Large intestine (tissue), 3 donors: ENCODE measurements at regions not wholly inside any gene's neighbourhood (a gene's known extent, or its start where the extent isn't known, plus 50 kb on each side); places are given as distances from the start of the nearest gene placed in this dataset.

Experiments
- DNase-seq, 2 donors: peaks; one replicate each; pipeline versions ENCODE4 v3.0.0 to v3.0.0-alpha.2; 2013
- H3K27ac ChIP-seq: one replicate; pipeline ENCODE4 v1.5.1; 2013; ENCODE audit warnings: low read length
- H3K27me3 ChIP-seq: 2 replicates; pipeline ENCODE4 v1.6.1; 2013; ENCODE audit warnings: low read length; ENCODE audit not compliant: control insufficient read depth, insufficient read depth
- H3K36me3 ChIP-seq: 2 replicates; pipeline ENCODE4 v1.6.1; 2013; ENCODE audit warnings: low read length; ENCODE audit not compliant: control insufficient read depth, insufficient read depth
- H3K4me1 ChIP-seq: one replicate; pipeline ENCODE4 v1.6.1; 2013; ENCODE audit warnings: low read length; ENCODE audit not compliant: control insufficient read depth, insufficient read depth
- H3K4me3 ChIP-seq: one replicate; pipeline ENCODE4 v1.5.1; 2013; ENCODE audit warnings: low read length
- H3K9me3 ChIP-seq: one replicate; pipeline ENCODE4 v1.6.1; 2013; ENCODE audit warnings: mild to moderate bottlenecking, low read depth, low read length, moderate library complexity; ENCODE audit not compliant: control insufficient read depth
- WGBS: methylation state at CpG from one replicate; pipeline ENCODE4 v1.1.5; 2013; ENCODE audit warnings: low lambda C conversion rate; ENCODE audit not compliant: insufficient coverage; 5-methylcytosine and 5-hydroxymethylcytosine counted together

DNA sequence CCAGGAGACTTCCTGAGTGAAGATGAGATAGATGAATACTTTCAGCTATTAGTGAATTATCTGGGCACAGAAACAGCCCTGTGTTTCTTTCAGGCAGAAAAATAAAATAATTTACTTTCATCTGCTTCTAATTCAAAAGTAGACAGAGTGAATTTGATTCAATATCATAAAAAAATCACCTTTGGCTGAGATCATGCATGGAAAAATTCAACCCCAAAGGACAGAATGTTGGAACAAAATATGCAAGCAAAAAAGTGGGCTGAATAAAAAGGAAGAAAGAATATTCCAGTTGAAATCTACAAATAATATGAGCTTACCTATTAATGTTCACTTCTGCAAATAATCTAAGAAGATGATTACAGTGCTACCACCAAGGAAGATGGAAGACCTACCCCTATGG lies 546.9 kb downstream of the TFAP2B start:
- H3K4me3 ChIP-seq: no peak overlapping the region
- H3K36me3 ChIP-seq: no peaks in the 10 kb centered on the region
- no peaks in the 10 kb centered on the region for H3K27me3 ChIP-seq
- no peaks in the 10 kb centered on the region for H3K9me3 ChIP-seq
- DNase-seq: no peak
- H3K27ac ChIP-seq: no peak overlapping the region
- H3K4me1 ChIP-seq: no peaks in the 10 kb centered on the region

DNA sequence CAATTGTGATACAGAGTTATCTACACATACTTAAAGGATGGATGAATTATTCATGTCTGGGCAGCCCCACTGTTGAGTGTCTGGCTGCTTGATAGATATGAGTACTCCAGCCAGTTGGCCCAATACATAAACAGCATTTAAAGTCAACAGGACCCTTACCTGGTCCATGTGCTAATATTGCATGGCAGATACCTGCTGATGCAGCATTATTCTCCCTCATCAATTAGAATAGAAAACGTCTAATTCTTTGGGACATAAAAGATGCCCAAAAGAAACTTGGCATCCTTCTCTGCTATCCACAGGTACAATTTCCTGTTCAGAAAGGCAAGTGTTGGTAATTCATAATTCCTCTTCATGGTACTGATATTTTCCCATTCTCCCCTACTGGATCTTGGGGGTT lies 550.8 kb downstream of the TFAP2B start:
- Histone ChIP-seq H3K9me3 (no peaks in the 10 kb centered on the region), H3K4me3 (no peak overlapping the region), H3K4me1 (no peaks in the 10 kb centered on the region), H3K27me3 (no peaks in the 10 kb centered on the region), H3K36me3 (no peaks in the 10 kb centered on the region), H3K27ac (no peak overlapping the region)
- no peak for DNase-seq
- WGBS: no CpG with 5 or more reads among the region's 1 CpG

DNA sequence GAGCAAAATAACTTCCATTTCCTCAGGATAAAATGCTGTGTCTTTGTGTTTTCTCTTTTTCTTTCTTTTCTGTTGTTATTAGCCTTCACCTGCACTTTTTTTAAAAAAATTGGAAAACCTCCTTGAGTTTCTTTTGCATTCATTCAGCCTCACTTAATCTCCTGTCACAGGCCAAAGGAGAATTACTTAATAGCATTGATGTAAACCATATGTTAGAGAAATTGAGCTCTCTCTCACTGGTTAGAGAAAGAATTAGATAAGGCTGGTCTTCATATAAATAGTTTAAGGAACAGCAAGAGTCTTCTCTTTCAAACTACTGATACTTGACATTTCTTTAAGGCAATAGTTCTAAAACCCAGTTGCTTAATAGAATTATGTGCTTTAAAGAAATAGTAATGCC lies 564.2 kb downstream of the TFAP2B start:
- Histone ChIP-seq H3K9me3 (no peaks in the 10 kb centered on the region), H3K4me1 (no peaks in the 10 kb centered on the region), H3K36me3 (no peaks in the 10 kb centered on the region), H3K4me3 (no peak overlapping the region), H3K27ac (no peak overlapping the region), H3K27me3 (no peaks in the 10 kb centered on the region)
- no peak for DNase-seq

DNA sequence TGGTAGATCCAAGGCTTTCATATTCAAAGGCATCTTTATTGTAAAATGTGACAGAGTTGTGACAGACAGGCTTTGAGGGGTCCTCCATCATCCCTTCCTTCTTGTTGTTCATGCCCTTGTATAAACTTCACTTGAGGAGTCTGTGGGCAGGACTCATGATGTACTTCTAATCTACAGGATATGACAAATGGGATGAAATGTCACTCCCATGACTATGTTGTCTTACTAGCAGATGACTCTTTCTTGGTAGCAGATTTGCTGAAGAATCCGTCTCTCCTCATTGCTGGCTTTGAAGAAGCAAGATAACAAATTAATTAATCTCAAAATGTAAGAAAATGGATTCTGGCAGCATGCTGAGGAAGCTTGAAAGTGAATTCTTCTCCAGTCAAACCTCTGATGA lies 566.1 kb downstream of the TFAP2B start:
- no peaks in the 10 kb centered on the region for H3K36me3 ChIP-seq
- WGBS: 86% methylated on average over 1 of the region's 1 CpG

DNA sequence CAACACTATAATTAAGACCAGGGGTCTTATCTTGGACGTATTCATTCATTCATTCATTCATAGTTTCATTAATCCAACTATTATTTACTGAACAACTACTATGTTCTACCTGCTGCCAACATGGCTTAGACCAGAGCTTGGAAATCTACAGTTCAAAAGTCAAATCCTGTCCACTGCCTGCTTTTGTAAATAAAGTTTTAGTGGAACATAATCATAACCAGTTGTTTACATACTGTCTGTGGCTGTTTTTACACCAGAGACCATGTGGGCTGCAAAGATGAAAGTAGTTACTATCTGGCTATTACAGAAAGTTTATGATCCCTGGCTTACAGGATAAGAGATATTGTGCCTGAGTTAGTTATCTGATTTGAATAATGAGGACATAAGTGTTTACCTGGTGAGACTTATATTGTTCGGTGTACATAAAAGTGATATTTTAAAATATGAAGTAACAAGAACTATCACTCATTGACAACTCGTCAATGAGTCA lies 567.7 kb downstream of the TFAP2B start:
- no peak overlapping the region for H3K27ac ChIP-seq
- H3K4me1 ChIP-seq: no peaks in the 10 kb centered on the region
- H3K27me3 ChIP-seq: no peaks in the 10 kb centered on the region
- H3K4me3 ChIP-seq: no peak overlapping the region
- H3K9me3 ChIP-seq: no peaks in the 10 kb centered on the region
- WGBS: no CpG with 5 or more reads among the region's 3 CpGs
- no peaks in the 10 kb centered on the region for H3K36me3 ChIP-seq
- no peak for DNase-seq

More for the DNA sequence above, 566.1 kb downstream of the TFAP2B start:
- Histone ChIP-seq H3K4me3 (no peak overlapping the region), H3K27ac (no peak overlapping the region), H3K9me3 (no peaks in the 10 kb centered on the region), H3K4me1 (no peaks in the 10 kb centered on the region), H3K27me3 (no peaks in the 10 kb centered on the region)
- DNase-seq: no peak

DNA sequence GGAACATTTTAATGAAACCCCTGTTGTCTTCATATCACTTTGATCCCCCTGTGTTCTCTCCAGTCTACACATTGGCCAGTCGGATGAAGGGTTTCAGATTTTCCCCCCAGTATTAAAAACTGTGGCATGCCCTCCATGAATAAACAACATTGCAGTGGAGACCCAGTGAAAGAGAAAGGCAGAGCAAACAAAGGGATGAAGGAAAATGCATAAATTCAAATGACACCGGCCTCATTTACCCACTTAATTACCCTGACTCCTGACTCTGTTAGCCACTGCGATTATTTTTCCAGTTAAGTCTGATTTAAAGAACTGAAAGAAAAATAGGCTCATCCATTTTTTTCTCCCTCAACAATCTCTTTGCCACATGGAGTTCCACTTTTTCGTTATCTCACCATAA lies 569.2 kb downstream of the TFAP2B start:
- Histone ChIP-seq H3K4me3 (no peak overlapping the region), H3K9me3 (no peaks in the 10 kb centered on the region), H3K27me3 (no peaks in the 10 kb centered on the region), H3K27ac (no peak overlapping the region), H3K4me1 (no peaks in the 10 kb centered on the region), H3K36me3 (no peaks in the 10 kb centered on the region)
- no peak for DNase-seq
- 83% methylated on average over 2 of the region's 4 CpGs for WGBS

DNA sequence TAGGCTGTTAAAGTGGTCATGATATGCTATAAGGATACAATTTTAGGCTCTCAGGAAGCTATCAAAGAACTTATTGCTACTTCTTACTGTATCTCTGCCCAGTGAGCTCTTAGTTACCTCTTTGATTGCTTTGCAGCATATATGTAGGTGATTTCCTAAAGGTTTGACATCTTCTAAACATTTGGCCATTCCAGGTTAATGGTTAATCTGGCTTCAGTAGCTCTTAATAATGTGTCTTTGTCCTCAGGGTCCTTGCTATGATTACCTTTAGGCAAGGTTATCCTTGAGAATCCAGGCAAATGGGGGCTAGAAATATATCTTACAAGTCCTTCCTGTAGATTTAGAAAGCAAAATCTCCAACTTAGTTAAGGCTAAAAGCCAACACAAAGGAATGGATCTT lies 575.4 kb downstream of the TFAP2B start:
- Histone ChIP-seq H3K36me3 (no peaks in the 10 kb centered on the region), H3K27ac (no peak overlapping the region), H3K4me1 (no peaks in the 10 kb centered on the region), H3K9me3 (no peaks in the 10 kb centered on the region), H3K27me3 (no peaks in the 10 kb centered on the region), H3K4me3 (no peak overlapping the region)
- no peak for DNase-seq

DNA sequence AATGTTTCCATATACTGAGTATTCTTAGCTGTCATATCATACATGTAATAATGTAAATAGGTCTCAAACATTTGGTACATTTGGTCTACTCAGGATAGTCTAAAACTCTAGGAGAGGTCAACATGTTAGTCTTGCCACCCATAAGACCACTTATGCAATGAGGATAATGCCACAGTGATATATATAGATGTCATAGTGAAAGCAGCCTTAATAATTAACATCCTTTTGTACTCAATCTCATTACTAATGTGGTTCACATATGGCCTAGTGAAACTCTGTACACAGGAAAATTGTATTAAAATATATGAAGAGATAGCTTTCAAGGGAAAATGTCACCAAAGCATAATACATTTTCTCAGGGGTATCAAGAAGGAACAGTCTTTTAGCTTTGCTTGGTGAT lies 577.9 kb downstream of the TFAP2B start:
- no peak for DNase-seq
- no peak overlapping the region for H3K4me3 ChIP-seq
- no peaks in the 10 kb centered on the region for H3K36me3 ChIP-seq
- no peak overlapping the region for H3K27ac ChIP-seq
- no peaks in the 10 kb centered on the region for H3K27me3 ChIP-seq
- no peaks in the 10 kb centered on the region for H3K4me1 ChIP-seq
- H3K9me3 ChIP-seq: no peaks in the 10 kb centered on the region

DNA sequence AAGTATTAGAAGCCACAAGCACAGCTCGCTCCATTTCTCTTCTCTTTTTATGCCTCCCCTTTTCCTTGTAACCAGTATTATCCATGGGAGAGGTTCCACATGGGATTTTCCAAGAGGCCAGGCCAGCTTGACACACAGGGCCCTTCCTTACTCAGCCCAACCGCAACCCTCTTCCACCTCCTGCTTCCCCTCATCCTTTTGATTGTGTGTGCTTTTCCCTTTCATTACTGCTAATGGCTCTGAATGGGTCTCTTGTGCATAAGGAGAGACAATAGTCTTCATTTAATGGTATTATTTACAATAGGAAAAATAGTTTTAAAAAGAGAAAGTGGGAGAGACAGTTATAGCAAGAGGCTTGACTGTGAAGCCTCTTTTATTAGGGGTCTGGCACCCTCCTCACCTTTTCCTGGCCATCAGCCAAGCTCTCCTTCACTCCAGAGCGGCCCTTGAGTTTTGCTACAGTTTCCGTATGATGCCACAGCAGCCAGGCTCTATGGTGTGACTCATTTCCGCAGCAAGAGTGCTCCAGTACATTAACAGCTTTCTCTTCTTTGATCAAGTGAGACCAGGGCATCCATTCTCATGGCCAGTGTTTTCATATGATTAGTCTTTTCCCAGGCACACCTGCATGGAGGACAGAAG lies 579.5 kb downstream of the TFAP2B start:
- DNase-seq: no peak
- WGBS: 70% methylated on average over 2 of the region's 5 CpGs
- no peaks in the 10 kb centered on the region for H3K9me3 ChIP-seq

DNA sequence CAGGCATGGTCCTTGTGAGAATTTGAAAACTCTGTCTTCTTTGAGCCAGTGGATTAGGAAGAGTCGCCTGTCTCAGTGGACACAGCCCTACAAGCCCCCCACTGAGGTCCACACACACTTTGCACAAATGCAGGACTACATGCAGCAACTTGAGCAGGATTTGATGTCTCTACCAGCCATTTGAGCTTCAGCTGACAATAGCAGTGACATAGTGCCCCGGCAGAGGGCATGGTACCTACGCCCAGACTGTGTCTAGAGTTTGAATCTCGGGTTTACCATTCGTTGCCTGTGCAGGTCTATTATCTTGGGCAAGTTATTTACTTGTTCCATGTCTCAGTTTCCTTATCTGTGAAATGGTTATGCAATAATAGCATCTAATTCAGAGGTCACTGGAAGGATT lies 580.1 kb downstream of the TFAP2B start:
- Histone ChIP-seq H3K4me1 (no peaks in the 10 kb centered on the region), H3K4me3 (no peak overlapping the region), H3K36me3 (no peaks in the 10 kb centered on the region), H3K27ac (no peak overlapping the region), H3K9me3 (no peaks in the 10 kb centered on the region), H3K27me3 (no peaks in the 10 kb centered on the region)
- no peak for DNase-seq
- no CpG with 5 or more reads among the region's 5 CpGs for WGBS

More for the DNA sequence above, 579.5 kb downstream of the TFAP2B start:
- no peaks in the 10 kb centered on the region for H3K27me3 ChIP-seq
- H3K36me3 ChIP-seq: no peaks in the 10 kb centered on the region
- no peaks in the 10 kb centered on the region for H3K4me1 ChIP-seq
- no peak overlapping the region for H3K4me3 ChIP-seq
- no peak overlapping the region for H3K27ac ChIP-seq

DNA sequence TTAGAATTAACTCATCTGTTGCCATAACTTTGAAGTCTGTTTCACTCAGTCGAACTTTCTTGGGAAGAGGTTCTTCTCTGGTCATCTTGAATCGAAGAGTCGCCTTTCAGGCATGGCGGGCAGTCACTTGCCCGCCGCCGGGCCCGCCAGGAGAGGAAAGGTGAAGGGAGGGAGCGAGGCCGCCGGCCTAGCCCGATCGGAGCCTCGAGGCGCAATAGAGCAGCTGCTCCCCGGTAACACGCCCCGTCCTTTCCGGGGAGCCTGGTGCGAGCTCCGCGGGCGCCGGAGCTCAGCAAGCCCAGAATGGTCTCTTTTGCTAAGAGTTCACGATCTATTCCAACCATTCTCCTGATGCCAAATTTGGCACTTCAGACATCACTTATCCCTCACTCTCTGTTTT lies 591.8 kb downstream of the TFAP2B start:
- no peak for DNase-seq
- H3K27me3 ChIP-seq: no peaks in the 10 kb centered on the region
- peaks cover 3% of the 10 kb centered on the region for H3K9me3 ChIP-seq
- H3K36me3 ChIP-seq: no peaks in the 10 kb centered on the region
- H3K4me3 ChIP-seq: no peak overlapping the region
- no CpG with 5 or more reads among the region's 25 CpGs for WGBS
- H3K4me1 ChIP-seq: no peaks in the 10 kb centered on the region
- H3K27ac ChIP-seq: no peak overlapping the region
